WTC11 (cell line): ENCODE measurements at regions not wholly inside any gene's neighbourhood (a gene's known extent, or its start where the extent isn't known, plus 50 kb on each side); places are given as distances from the start of the nearest gene placed in this dataset.

Source experiments
- ATAC-seq: fragments of 200-7000 bp; cut with Tn5 transposase; 2 replicates; pipeline ENCODE4 v1.10.0; 2021; ENCODE audit warnings: mild to moderate bottlenecking, moderate library complexity
- CTCF ChIA-PET: fragments of 300-600 bp; sonication (Branson Sonifier 250); formaldehyde crosslinking; loops from one replicate; lab custom pipeline; 2021; ENCODE audit warnings: antibody characterized with exemption; lab: Charles Lee
- POLR2A ChIA-PET: fragments of 350-600 bp; sonication (Branson Sonifier 250); formaldehyde crosslinking; loops from one replicate; lab custom pipeline; 2021; ENCODE audit warnings: antibody characterized with exemption; lab: Charles Lee
- DNase-seq: peaks from one replicate; pipeline ENCODE4 v3.0.0; 2021; ENCODE audit warnings: low spot score
- H3K27ac Mint-ChIP-seq: 2 replicates; pipeline ENCODE4 v1.8.0; 2021; ENCODE audit warnings: mixed read lengths
- H3K27me3 Mint-ChIP-seq: 2 replicates; pipeline ENCODE4 v1.8.0; 2021; ENCODE audit warnings: low read depth, mild to moderate bottlenecking, moderate library complexity, mixed read lengths
- H3K36me3 Mint-ChIP-seq: 2 replicates; pipeline ENCODE4 v1.8.0; 2021; ENCODE audit warnings: mixed read lengths
- H3K4me1 Mint-ChIP-seq: 2 replicates; pipeline ENCODE4 v1.8.0; 2022; ENCODE audit warnings: mixed read lengths
- H3K4me3 Mint-ChIP-seq: 2 replicates; pipeline ENCODE4 v1.8.0; 2021; ENCODE audit warnings: mild to moderate bottlenecking, moderate library complexity, mixed read lengths
- H3K9me3 Mint-ChIP-seq: 2 replicates; pipeline ENCODE4 v1.8.0; 2021; ENCODE audit warnings: mixed read lengths
- ATF3 ChIP-seq: sonication (generic); formaldehyde crosslinking; conservative IDR thresholded peaks from 2 replicates; pipeline ENCODE4 v1.8.1; 2022; ENCODE audit warnings: mild to moderate bottlenecking, missing genetic modification reagents
- EMX1 ChIP-seq: fragments of 250-450 bp; sonication (Bioruptor Pico); IDR thresholded peaks from 2 replicates; pipeline ENCODE4 v1.8.0; 2021; ENCODE audit warnings: mild to moderate bottlenecking
- HMGXB4 ChIP-seq: sonication (generic); formaldehyde crosslinking; IDR thresholded peaks from 2 replicates; pipeline ENCODE4 v1.8.1; 2023; ENCODE audit warnings: mild to moderate bottlenecking, moderate library complexity, missing genetic modification reagents
- JAZF1 ChIP-seq: fragments of 250-450 bp; sonication (Bioruptor Pico); IDR thresholded peaks from 2 replicates; pipeline ENCODE4 v1.9.0; 2021; ENCODE audit warnings: moderate library complexity, mild to moderate bottlenecking, inconsistent platforms
- KAT7 ChIP-seq: sonication (generic); formaldehyde crosslinking; IDR thresholded peaks from 2 replicates; pipeline ENCODE4 v1.8.1; 2023; ENCODE audit warnings: missing genetic modification reagents, mild to moderate bottlenecking, borderline replicate concordance
- MYBL2 ChIP-seq: sonication (generic); formaldehyde crosslinking; IDR thresholded peaks from 2 replicates; pipeline ENCODE4 v1.8.1; 2023; ENCODE audit warnings: mild to moderate bottlenecking, moderate library complexity, missing genetic modification reagents
- NR1H2 ChIP-seq: sonication (generic); formaldehyde crosslinking; IDR thresholded peaks from 2 replicates; pipeline ENCODE4 v1.9.0; 2021; ENCODE audit warnings: mild to moderate bottlenecking, moderate library complexity, missing genetic modification reagents
- PRRX2 ChIP-seq: fragments of 250-450 bp; sonication (Bioruptor Pico); IDR thresholded peaks from 2 replicates; pipeline ENCODE4 v1.8.0; 2021; ENCODE audit warnings: mild to moderate bottlenecking
- RELA ChIP-seq: sonication (generic); formaldehyde crosslinking; IDR thresholded peaks from 2 replicates; pipeline ENCODE4 v1.8.1; 2022; ENCODE audit warnings: missing genetic modification reagents, mild to moderate bottlenecking, borderline replicate concordance
- SOX15 ChIP-seq: fragments of 250-450 bp; sonication (Bioruptor Pico); IDR thresholded peaks from 2 replicates; pipeline ENCODE4 v1.9.0; 2021; ENCODE audit warnings: mild to moderate bottlenecking
- TP53 ChIP-seq: sonication (generic); formaldehyde crosslinking; IDR thresholded peaks from 2 replicates; pipeline ENCODE4 v1.8.1; 2023; ENCODE audit warnings: mild to moderate bottlenecking, missing genetic modification reagents
- ZBTB21 ChIP-seq: sonication (generic); formaldehyde crosslinking; IDR thresholded peaks from 2 replicates; pipeline ENCODE4 v1.8.1; 2023; ENCODE audit warnings: mild to moderate bottlenecking, missing genetic modification reagents, borderline replicate concordance
- ZBTB43 ChIP-seq: sonication (generic); formaldehyde crosslinking; IDR thresholded peaks from 2 replicates; pipeline ENCODE4 v1.8.1; 2023; ENCODE audit warnings: mild to moderate bottlenecking, missing genetic modification reagents
- ZNF121 ChIP-seq: sonication (generic); formaldehyde crosslinking; IDR thresholded peaks from 2 replicates; pipeline ENCODE4 v1.8.0; 2023; ENCODE audit warnings: missing genetic modification reagents
- ZNF219 ChIP-seq: sonication (generic); formaldehyde crosslinking; IDR thresholded peaks from 2 replicates; pipeline ENCODE4 v1.8.0; 2023; ENCODE audit warnings: missing genetic modification reagents, mild to moderate bottlenecking, borderline replicate concordance
- ZNF671 ChIP-seq: fragments of 250-450 bp; sonication (Bioruptor Pico); IDR thresholded peaks from 2 replicates; pipeline ENCODE4 v1.8.0; 2021; ENCODE audit warnings: mild to moderate bottlenecking
- TF ChIP-seq, protein P1 (sequence below): sonication (generic); formaldehyde crosslinking; IDR thresholded peaks from 2 replicates; pipeline ENCODE4 v1.8.1; 2022; ENCODE audit warnings: missing genetic modification reagents, borderline replicate concordance
- TF ChIP-seq, protein P2 (sequence below): sonication (generic); formaldehyde crosslinking; IDR thresholded peaks from 2 replicates; pipeline ENCODE4 v1.8.0; 2023; ENCODE audit warnings: missing genetic modification reagents, mild to moderate bottlenecking, borderline replicate concordance
- TF ChIP-seq, protein P3 (sequence below): fragments of 250-450 bp; sonication (Bioruptor Pico); IDR thresholded peaks from 2 replicates; pipeline ENCODE4 v1.9.0; 2021; ENCODE audit warnings: mild to moderate bottlenecking

DNA sequence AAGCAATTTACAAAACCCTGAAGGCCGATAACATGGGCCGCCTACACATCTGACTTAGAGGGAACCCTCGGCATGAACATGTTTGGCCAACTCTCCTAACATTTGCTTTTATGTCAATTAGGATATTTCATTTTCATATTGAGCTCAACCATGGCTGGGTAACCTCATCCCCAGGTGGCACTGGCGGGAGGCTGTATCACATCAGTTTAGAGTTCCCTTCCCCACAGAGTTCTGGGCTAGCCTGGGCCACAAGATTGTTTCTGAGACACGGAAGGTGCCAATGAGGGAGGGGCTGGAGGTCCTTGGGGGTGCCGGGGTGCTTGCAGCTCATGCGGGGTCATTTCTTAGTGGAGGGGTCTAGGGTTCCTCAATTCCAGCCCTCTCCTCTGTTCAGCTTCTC, 386.5 kb upstream of the MKI67 start (continued):
- TF ChIP-seq, protein P1, sequence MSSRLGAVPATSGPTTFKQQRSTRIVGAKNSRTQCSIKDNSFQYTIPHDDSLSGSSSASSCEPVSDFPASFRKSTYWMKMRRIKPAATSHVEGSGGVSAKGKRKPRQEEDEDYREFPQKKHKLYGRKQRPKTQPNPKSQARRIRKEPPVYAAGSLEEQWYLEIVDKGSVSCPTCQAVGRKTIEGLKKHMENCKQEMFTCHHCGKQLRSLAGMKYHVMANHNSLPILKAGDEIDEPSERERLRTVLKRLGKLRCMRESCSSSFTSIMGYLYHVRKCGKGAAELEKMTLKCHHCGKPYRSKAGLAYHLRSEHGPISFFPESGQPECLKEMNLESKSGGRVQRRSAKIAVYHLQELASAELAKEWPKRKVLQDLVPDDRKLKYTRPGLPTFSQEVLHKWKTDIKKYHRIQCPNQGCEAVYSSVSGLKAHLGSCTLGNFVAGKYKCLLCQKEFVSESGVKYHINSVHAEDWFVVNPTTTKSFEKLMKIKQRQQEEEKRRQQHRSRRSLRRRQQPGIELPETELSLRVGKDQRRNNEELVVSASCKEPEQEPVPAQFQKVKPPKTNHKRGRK (CRISPR knock-in tag): no peak
- TF ChIP-seq EMX1 (CRISPR knock-in tag): no peak
- TF ChIP-seq, protein P2, sequence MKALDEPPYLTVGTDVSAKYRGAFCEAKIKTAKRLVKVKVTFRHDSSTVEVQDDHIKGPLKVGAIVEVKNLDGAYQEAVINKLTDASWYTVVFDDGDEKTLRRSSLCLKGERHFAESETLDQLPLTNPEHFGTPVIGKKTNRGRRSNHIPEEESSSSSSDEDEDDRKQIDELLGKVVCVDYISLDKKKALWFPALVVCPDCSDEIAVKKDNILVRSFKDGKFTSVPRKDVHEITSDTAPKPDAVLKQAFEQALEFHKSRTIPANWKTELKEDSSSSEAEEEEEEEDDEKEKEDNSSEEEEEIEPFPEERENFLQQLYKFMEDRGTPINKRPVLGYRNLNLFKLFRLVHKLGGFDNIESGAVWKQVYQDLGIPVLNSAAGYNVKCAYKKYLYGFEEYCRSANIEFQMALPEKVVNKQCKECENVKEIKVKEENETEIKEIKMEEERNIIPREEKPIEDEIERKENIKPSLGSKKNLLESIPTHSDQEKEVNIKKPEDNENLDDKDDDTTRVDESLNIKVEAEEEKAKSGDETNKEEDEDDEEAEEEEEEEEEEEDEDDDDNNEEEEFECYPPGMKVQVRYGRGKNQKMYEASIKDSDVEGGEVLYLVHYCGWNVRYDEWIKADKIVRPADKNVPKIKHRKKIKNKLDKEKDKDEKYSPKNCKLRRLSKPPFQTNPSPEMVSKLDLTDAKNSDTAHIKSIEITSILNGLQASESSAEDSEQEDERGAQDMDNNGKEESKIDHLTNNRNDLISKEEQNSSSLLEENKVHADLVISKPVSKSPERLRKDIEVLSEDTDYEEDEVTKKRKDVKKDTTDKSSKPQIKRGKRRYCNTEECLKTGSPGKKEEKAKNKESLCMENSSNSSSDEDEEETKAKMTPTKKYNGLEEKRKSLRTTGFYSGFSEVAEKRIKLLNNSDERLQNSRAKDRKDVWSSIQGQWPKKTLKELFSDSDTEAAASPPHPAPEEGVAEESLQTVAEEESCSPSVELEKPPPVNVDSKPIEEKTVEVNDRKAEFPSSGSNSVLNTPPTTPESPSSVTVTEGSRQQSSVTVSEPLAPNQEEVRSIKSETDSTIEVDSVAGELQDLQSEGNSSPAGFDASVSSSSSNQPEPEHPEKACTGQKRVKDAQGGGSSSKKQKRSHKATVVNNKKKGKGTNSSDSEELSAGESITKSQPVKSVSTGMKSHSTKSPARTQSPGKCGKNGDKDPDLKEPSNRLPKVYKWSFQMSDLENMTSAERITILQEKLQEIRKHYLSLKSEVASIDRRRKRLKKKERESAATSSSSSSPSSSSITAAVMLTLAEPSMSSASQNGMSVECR (CRISPR knock-in tag): no peak
- TF ChIP-seq TP53 (CRISPR knock-in tag): no peak

DNA sequence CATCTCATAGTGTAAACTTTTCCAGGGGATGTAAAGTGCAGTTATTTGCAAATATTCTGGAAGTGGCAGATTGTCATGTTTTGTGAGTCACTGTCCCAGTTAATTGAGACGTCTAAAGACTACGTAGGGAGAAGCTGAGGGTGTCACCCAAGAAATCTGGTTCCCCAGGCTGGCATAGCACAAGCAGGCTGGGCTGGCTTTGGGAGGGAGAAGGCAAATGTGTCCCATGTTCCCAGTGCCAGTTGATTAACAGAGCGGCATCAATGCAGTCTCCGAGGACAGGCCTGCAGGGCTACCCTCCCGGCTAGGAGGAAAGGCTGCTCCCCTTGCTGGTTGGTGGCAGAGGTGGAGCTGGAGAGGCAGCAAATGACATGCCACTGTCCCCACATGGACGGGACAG, 388.3 kb upstream of the MKI67 start:
- H3K36me3 Mint-ChIP-seq: no peaks in the 10 kb centered on the region
- CTCF ChIA-PET: interaction anchor here (1.2 kb wide), 1 partner anchor 25 kb away, joined by 3 read pairs; no protein-coding TSS in a partner anchor
- TF ChIP-seq ZNF219 (CRISPR knock-in tag) (no peak), ZBTB43 (no peak), ZNF671 (CRISPR knock-in tag) (no peak), KAT7 (CRISPR knock-in tag) (no peak), ZNF121 (no peak), MYBL2 (CRISPR knock-in tag) (no peak), HMGXB4 (CRISPR knock-in tag) (no peak), JAZF1 (CRISPR knock-in tag) (no peak), SOX15 (no peak), PRRX2 (CRISPR knock-in tag) (no peak), ATF3 (no peak), ZBTB21 (no peak), NR1H2 (CRISPR knock-in tag) (no peak), RELA (CRISPR knock-in tag) (no peak)
- TF ChIP-seq, protein P3, sequence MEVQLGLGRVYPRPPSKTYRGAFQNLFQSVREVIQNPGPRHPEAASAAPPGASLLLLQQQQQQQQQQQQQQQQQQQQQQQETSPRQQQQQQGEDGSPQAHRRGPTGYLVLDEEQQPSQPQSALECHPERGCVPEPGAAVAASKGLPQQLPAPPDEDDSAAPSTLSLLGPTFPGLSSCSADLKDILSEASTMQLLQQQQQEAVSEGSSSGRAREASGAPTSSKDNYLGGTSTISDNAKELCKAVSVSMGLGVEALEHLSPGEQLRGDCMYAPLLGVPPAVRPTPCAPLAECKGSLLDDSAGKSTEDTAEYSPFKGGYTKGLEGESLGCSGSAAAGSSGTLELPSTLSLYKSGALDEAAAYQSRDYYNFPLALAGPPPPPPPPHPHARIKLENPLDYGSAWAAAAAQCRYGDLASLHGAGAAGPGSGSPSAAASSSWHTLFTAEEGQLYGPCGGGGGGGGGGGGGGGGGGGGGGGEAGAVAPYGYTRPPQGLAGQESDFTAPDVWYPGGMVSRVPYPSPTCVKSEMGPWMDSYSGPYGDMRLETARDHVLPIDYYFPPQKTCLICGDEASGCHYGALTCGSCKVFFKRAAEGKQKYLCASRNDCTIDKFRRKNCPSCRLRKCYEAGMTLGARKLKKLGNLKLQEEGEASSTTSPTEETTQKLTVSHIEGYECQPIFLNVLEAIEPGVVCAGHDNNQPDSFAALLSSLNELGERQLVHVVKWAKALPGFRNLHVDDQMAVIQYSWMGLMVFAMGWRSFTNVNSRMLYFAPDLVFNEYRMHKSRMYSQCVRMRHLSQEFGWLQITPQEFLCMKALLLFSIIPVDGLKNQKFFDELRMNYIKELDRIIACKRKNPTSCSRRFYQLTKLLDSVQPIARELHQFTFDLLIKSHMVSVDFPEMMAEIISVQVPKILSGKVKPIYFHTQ (CRISPR knock-in tag): no peak
- TF ChIP-seq, protein P2 (CRISPR knock-in tag): no peak

More for the DNA sequence above, 388.3 kb upstream of the MKI67 start:
- POLR2A ChIA-PET: no interaction called here
- Mint-ChIP-seq H3K27me3 (0 out of 2 replicates have a peak, but pooled peaks cover 2% of the 10 kb centered on the region), H3K9me3 (no peaks in the 10 kb centered on the region), H3K4me1 (peaks cover 9% of the 10 kb centered on the region), H3K27ac (no peak overlapping the region), H3K4me3 (no peak overlapping the region)
- DNase-seq (no peak), ATAC-seq (no peak)
